B cell (primary cell): ENCODE measurements at regions not wholly inside any gene's neighbourhood (a gene's known extent, or its start where the extent isn't known, plus 50 kb on each side); places are given as distances from the start of the nearest gene placed in this dataset.

ENCODE experiments used
- ATAC-seq: fragments of 200-7000 bp; cut with Tn5 transposase; one replicate; pipeline ENCODE4 v1.10.0; 2021; ENCODE audit warnings: low read depth, mild to moderate bottlenecking, moderate number of reproducible peaks, moderate library complexity
- CTCF ChIA-PET: fragments of 350-600 bp; sonication (Branson Sonifier 250); formaldehyde crosslinking; loops from one replicate; lab custom pipeline; 2021; ENCODE audit warnings: antibody characterized with exemption, inconsistent platforms; lab: Charles Lee
- POLR2A ChIA-PET: fragments of 350-600 bp; sonication (Branson Sonifier 250); formaldehyde crosslinking; loops from one replicate; lab custom pipeline; 2021; ENCODE audit warnings: antibody characterized with exemption; lab: Charles Lee
- DNase-seq: peaks from one replicate; pipeline ENCODE4 v3.0.0; 2013
- H2AFZ ChIP-seq: 2 replicates; pipeline ENCODE4 v1.6.1; 2012; ENCODE audit warnings: mild to moderate bottlenecking, low read depth, low read length; ENCODE audit not compliant: insufficient read depth, poor library complexity, severe bottlenecking
- H3K27ac ChIP-seq, 2 donors: 1 replicate in 1 of 2; 2 replicates in 1 of 2; pipeline ENCODE4 v1.5.1; 2012 to 2013; ENCODE audit warnings: low read length in 2 of 2, mild to moderate bottlenecking in 2 of 2, moderate library complexity in 1 of 2
- H3K27me3 ChIP-seq, 4 experiments: fragments of 200-600 bp in 1 of 4; sonication (generic) in 1 of 4; replicated peaks in 1 of 4; 1 replicate in 2 of 4; 2 replicates in 2 of 4; pipeline versions ENCODE4 v1.6.1 to v1.7.0; 2013 to 2016; ENCODE audit warnings: low read length in 3 of 4, mild to moderate bottlenecking in 2 of 4, mixed read lengths in 1 of 4, moderate library complexity in 1 of 4; ENCODE audit not compliant: insufficient read depth in 4 of 4, control insufficient read depth in 3 of 4; ENCODE audit errors: control extremely low read depth in 1 of 4
- H3K36me3 ChIP-seq, 2 experiments: replicated peaks in 1 of 2; 1 replicate in 1 of 2; 2 replicates in 1 of 2; pipeline versions ENCODE4 v1.6.1 to v1.7.1; 2013; ENCODE audit warnings: low read length in 1 of 2; ENCODE audit not compliant: insufficient read depth in 2 of 2, control insufficient read depth in 1 of 2; ENCODE audit errors: control extremely low read depth in 1 of 2, extremely low read depth in 1 of 2
- H3K4me1 ChIP-seq, 2 donors: fragments of 200-600 bp in 1 of 2; sonication (generic) in 1 of 2; 1 replicate in 1 of 2; 2 replicates in 1 of 2; pipeline versions ENCODE4 v1.5.1 to v1.6.1; 2013 to 2017; ENCODE audit warnings: low read length in 2 of 2; ENCODE audit not compliant: control insufficient read depth in 2 of 2, insufficient read depth in 2 of 2
- H3K4me2 ChIP-seq: replicated peaks from 2 replicates; pipeline ENCODE3; 2012; ENCODE audit warnings: mild to moderate bottlenecking, low read depth, low read length; ENCODE audit not compliant: poor library complexity, severe bottlenecking
- H3K4me3 ChIP-seq, 5 experiments: fragments of 200-600 bp in 1 of 5; sonication (generic) in 1 of 5; 1 replicate in 3 of 5; 2 replicates in 2 of 5; pipeline versions ENCODE4 v1.5.1 to v1.7.0; 2011 to 2016; ENCODE audit warnings: low read length in 4 of 5, mild to moderate bottlenecking in 4 of 5, low read depth in 2 of 5, control low read depth in 1 of 5, moderate library complexity in 1 of 5; ENCODE audit not compliant: insufficient read depth in 1 of 5; ENCODE audit errors: control extremely low read depth in 1 of 5, extremely low read depth in 1 of 5
- H3K79me2 ChIP-seq: fragments of 200-600 bp; sonication (generic); one replicate; pipeline ENCODE4 v1.6.0; 2016; ENCODE audit warnings: low read length; ENCODE audit not compliant: control insufficient read depth, insufficient read depth
- H3K9ac ChIP-seq: fragments of 200-600 bp; sonication (generic); 2 replicates; pipeline ENCODE4 v1.6.1; 2017; ENCODE audit warnings: mild to moderate bottlenecking, low read length, moderate library complexity
- H3K9me3 ChIP-seq, 3 donors: one replicate each; pipeline versions ENCODE4 v1.6.1 to v1.7.1; 2013; ENCODE audit warnings: low read length in 2 of 3; ENCODE audit not compliant: control insufficient read depth in 2 of 3, insufficient read depth in 1 of 3; ENCODE audit errors: control extremely low read depth in 1 of 3
- H4K20me1 ChIP-seq: 2 replicates; pipeline ENCODE4 v1.6.0; 2012; ENCODE audit warnings: mild to moderate bottlenecking, low read length; ENCODE audit not compliant: insufficient read depth, control insufficient read depth, poor library complexity, severe bottlenecking
- H3K27ac Mint-ChIP-seq: one replicate; pipeline ENCODE4 v1.8.0; 2021; ENCODE audit warnings: mixed read lengths
- H3K27me3 Mint-ChIP-seq: one replicate; pipeline ENCODE4 v1.8.0; 2021; ENCODE audit warnings: mixed read lengths
- H3K4me1 Mint-ChIP-seq: one replicate; pipeline ENCODE4 v1.8.0; 2021; ENCODE audit warnings: mixed read lengths
- H3K4me3 Mint-ChIP-seq: one replicate; pipeline ENCODE4 v1.8.0; 2021; ENCODE audit warnings: mixed read lengths
- H3K9me3 Mint-ChIP-seq: one replicate; pipeline ENCODE4 v1.8.0; 2022; ENCODE audit warnings: mixed read lengths; ENCODE audit not compliant: insufficient read depth
- EZH2 ChIP-seq: IDR thresholded peaks from 2 replicates; pipeline ENCODE4 v1.6.1; 2012; ENCODE audit warnings: borderline replicate concordance, low read depth, mild to moderate bottlenecking, moderate library complexity, low read length; ENCODE audit not compliant: insufficient read depth, poor library complexity, severe bottlenecking
- WGBS: methylation state at CpG from one replicate; pipeline ENCODE4 v1.1.5; 2013; ENCODE audit warnings: missing lambda C conversion rate; ENCODE audit not compliant: insufficient coverage; 5-methylcytosine and 5-hydroxymethylcytosine counted together
- intact Hi-C: fragments of 100-400 bp; cut with micrococcal nuclease; formaldehyde crosslinking; loops from one replicate; pipeline ENCODE4 v1.10.0; 2022
- TF ChIP-seq, protein P1 (sequence below): fragments of 200-600 bp; IDR thresholded peaks from one replicate; pipeline ENCODE4 v1.8.0; 2022; ENCODE audit warnings: antibody characterized with exemption, mild to moderate bottlenecking

DNA sequence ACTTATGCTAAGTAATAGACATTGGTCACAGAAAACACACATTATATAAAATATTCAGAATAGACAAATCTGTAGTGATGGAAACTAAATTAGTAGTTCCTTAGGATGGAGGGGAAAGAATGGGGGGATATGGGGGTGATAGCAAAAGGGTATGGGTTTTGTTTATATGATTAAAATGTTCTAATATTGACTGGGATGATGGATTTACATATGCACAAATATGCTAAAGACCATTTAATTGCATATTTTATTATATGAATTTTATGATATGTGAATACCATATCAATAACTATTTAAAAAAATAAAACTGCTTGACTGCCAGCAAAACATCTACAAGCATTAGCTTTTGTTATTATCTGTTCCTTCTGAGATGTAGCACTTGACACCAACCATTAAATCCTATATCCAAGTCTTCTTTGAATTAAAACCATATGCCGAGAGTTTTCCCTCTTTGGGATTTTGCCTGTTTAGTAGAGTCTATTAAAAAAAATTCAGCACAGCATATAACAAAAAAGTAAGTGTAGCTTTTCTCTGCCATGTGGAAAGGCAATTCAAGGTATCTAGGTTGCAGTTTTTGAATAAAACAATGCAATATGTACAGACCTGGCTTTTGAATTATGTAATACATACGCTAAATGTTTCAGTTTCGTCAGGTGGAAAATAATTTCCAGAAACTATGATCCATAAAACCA, 2584.1 kb upstream of the PCDH20 start:
- Histone ChIP-seq H3K9me3 (no peaks in the 10 kb centered on the region), H3K9ac (no peak overlapping the region), H3K27ac (no peak overlapping the region), H3K27me3 (no peaks in the 10 kb centered on the region), H4K20me1 (no peaks in the 10 kb centered on the region), H3K4me3 (no peak overlapping the region), H3K4me1 (no peaks in the 10 kb centered on the region), H2AFZ (no peak overlapping the region), H3K4me2 (no peak overlapping the region), H3K79me2 (no peaks in the 10 kb centered on the region), H3K36me3 (no peaks in the 10 kb centered on the region)
- TF ChIP-seq EZH2, result no peak
- TF ChIP-seq, protein P1, sequence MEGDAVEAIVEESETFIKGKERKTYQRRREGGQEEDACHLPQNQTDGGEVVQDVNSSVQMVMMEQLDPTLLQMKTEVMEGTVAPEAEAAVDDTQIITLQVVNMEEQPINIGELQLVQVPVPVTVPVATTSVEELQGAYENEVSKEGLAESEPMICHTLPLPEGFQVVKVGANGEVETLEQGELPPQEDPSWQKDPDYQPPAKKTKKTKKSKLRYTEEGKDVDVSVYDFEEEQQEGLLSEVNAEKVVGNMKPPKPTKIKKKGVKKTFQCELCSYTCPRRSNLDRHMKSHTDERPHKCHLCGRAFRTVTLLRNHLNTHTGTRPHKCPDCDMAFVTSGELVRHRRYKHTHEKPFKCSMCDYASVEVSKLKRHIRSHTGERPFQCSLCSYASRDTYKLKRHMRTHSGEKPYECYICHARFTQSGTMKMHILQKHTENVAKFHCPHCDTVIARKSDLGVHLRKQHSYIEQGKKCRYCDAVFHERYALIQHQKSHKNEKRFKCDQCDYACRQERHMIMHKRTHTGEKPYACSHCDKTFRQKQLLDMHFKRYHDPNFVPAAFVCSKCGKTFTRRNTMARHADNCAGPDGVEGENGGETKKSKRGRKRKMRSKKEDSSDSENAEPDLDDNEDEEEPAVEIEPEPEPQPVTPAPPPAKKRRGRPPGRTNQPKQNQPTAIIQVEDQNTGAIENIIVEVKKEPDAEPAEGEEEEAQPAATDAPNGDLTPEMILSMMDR, result no peak
- no peak overlapping the region for H3K4me3 Mint-ChIP-seq
- intact Hi-C loops, result no loop called here
- POLR2A ChIA-PET, result no interaction called here
- H3K27me3 Mint-ChIP-seq, result no peaks in the 10 kb centered on the region
- DNase-seq, result no peak
- no peak overlapping the region for H3K27ac Mint-ChIP-seq
- WGBS, result no CpG with 5 or more reads among the region's 3 CpGs
- H3K9me3 Mint-ChIP-seq, result peaks cover 2% of the 10 kb centered on the region
- H3K4me1 Mint-ChIP-seq, result no peaks in the 10 kb centered on the region
- CTCF ChIA-PET, result no interaction called here
- no peak for ATAC-seq

DNA sequence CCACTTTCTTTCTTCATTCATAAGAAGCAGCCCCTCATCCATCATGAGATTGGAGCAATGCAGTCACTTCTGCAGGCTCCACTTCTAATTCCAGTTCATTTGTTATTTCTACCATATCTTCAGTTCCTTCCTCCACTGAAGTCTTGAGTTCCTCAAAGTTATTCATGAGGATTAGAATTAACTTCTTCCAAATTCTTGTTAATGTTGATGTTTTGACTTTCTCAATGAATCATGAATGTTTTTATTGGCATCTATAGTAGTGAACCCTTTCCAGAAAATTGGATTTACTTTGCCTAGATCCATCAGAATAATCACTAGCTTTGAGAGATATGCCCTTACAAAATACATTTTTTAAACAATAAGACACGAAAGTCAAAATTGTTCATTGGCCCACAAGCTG, 2567.7 kb upstream of the PCDH20 start:
- ChIA-PET POLR2A (no interaction called here), CTCF (no interaction called here)
- H3K27ac Mint-ChIP-seq, result no peak overlapping the region

More for the DNA sequence above, 2567.7 kb upstream of the PCDH20 start:
- no CpG with 5 or more reads among the region's 1 CpG for WGBS
- Histone ChIP-seq H3K4me2 (no peak overlapping the region), H3K27ac (no peak overlapping the region), H3K36me3 (no peaks in the 10 kb centered on the region), H3K9me3 (no peaks in the 10 kb centered on the region), H3K4me3 (no peak overlapping the region), H4K20me1 (no peaks in the 10 kb centered on the region), H3K9ac (no peak overlapping the region), H3K4me1 (no peaks in the 10 kb centered on the region), H2AFZ (no peak overlapping the region), H3K79me2 (no peaks in the 10 kb centered on the region), H3K27me3 (no peaks in the 10 kb centered on the region)
- Mint-ChIP-seq H3K27me3 (no peaks in the 10 kb centered on the region), H3K9me3 (peaks cover 2% of the 10 kb centered on the region), H3K4me3 (no peak overlapping the region), H3K4me1 (no peaks in the 10 kb centered on the region)
- TF ChIP-seq EZH2, result no peak
- TF ChIP-seq, protein P1, result no peak
- intact Hi-C loops, result no loop called here
- ATAC-seq, result no peak
- no peak for DNase-seq
